ENCODE measurements at regions not wholly inside any gene's neighbourhood (a gene's known extent, or its start where the extent isn't known, plus 50 kb on each side); places are given as distances from the start of the nearest gene placed in this dataset.

DNA sequence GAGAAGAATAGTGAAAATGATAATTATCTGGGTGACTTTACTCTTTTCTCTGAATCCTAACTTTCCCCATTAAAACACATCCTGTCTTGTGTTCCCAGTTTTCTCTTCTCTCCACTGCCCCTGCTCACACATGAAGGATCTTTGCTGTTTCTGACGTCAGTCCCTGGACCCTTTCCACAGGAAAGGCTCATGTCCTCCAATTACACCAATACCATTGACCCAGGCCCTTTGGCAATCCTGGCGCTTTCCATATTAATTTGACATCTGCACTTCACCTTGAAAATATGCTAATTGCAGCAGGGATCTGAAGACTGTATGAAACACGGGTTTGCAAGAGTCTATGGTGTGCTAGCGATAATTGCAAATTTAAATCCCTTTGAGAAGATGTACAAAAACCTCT lies 170.2 kb upstream of the GOT2 start:
- no peak overlapping the region for H3K27ac ChIP-seq
- DNase-seq = no peak
- no peaks in the 10 kb centered on the region for H3K27me3 ChIP-seq
- H3K4me1 ChIP-seq = no peaks in the 10 kb centered on the region
- no peaks in the 10 kb centered on the region for H3K36me3 ChIP-seq
- no peaks in the 10 kb centered on the region for H3K9me3 ChIP-seq
- intact Hi-C loops (cut with DNase I; ENCODE audit: low total_unique reads) = no loop called here
- TF ChIP-seq, protein P1, sequence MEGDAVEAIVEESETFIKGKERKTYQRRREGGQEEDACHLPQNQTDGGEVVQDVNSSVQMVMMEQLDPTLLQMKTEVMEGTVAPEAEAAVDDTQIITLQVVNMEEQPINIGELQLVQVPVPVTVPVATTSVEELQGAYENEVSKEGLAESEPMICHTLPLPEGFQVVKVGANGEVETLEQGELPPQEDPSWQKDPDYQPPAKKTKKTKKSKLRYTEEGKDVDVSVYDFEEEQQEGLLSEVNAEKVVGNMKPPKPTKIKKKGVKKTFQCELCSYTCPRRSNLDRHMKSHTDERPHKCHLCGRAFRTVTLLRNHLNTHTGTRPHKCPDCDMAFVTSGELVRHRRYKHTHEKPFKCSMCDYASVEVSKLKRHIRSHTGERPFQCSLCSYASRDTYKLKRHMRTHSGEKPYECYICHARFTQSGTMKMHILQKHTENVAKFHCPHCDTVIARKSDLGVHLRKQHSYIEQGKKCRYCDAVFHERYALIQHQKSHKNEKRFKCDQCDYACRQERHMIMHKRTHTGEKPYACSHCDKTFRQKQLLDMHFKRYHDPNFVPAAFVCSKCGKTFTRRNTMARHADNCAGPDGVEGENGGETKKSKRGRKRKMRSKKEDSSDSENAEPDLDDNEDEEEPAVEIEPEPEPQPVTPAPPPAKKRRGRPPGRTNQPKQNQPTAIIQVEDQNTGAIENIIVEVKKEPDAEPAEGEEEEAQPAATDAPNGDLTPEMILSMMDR (IDR thresholded peaks at IDR 0.05) = no peak
- no peak for TF ChIP-seq POLR2A (IDR thresholded peaks at IDR 0.05)
- H3K4me3 ChIP-seq = no peak overlapping the region

DNA sequence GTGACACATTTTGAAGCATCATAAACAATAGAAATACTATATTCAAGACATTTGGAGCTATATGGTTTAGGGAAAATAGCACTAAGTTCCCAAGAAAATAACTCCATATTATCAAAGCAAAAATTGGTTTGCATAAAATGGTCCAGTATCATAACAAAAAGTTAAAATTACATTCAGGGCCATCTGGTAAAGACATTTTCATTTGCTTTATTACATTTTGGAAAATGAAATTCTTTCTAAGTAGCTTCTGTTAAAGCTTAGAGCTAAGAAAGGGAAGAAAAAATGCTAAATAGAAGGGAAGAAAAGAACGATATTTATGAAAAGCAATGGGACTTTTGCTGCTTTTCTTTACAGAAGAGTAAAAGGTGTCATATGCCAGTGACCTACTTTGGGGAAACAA lies 155.4 kb upstream of the GOT2 start:
- no peaks in the 10 kb centered on the region for H3K36me3 ChIP-seq
- no peaks in the 10 kb centered on the region for H3K27me3 ChIP-seq
- no peak overlapping the region for H3K27ac ChIP-seq
- DNase-seq = no peak
- intact Hi-C loops (cut with DNase I; ENCODE audit: low total_unique reads) = no loop called here
- TF ChIP-seq POLR2A (IDR thresholded peaks at IDR 0.05) = no peak
- TF ChIP-seq, protein P1 (IDR thresholded peaks at IDR 0.05) = no peak
- no peaks in the 10 kb centered on the region for H3K4me1 ChIP-seq
- no peaks in the 10 kb centered on the region for H3K9me3 ChIP-seq
- H3K4me3 ChIP-seq = no peak overlapping the region

DNA sequence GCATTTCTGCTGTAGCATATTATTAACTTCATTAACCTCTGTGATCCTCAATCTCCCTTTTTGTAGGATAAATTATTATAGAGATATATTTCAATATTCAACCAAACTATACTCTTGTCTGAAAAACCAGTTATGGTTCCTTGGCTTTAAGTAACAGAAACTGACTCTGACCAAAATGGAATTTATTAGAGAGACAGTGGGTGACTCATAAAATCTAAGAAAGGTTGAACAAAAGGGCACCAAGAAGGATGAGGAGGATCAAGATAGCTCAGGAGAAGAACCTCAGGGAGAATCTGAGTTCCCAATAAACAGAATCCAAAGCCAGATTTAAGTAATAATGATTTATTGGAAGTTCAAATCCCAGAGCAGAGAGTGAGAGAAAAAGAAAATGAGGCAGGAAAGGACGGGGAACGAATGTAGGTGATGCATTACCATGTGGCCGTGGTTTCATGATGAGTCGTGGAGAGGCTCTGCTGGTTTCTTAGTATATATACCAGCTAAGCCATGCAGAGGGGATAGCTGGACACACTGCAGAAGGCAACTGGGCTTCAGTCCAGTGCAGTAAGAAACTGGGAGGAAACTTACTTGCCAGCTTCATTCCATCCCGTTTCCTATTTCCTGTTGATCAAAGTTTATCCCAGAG lies 151.5 kb upstream of the GOT2 start:
- H3K9me3 ChIP-seq = no peaks in the 10 kb centered on the region
- no peak for DNase-seq
- H3K4me3 ChIP-seq = no peak overlapping the region
- no peaks in the 10 kb centered on the region for H3K36me3 ChIP-seq
- H3K27me3 ChIP-seq = no peaks in the 10 kb centered on the region
- no peak overlapping the region for H3K27ac ChIP-seq
- H3K4me1 ChIP-seq = no peaks in the 10 kb centered on the region
- TF ChIP-seq, protein P1 (IDR thresholded peaks at IDR 0.05) = no peak
- TF ChIP-seq POLR2A (IDR thresholded peaks at IDR 0.05) = no peak
- intact Hi-C loops (cut with DNase I; ENCODE audit: low total_unique reads) = no loop called here

DNA sequence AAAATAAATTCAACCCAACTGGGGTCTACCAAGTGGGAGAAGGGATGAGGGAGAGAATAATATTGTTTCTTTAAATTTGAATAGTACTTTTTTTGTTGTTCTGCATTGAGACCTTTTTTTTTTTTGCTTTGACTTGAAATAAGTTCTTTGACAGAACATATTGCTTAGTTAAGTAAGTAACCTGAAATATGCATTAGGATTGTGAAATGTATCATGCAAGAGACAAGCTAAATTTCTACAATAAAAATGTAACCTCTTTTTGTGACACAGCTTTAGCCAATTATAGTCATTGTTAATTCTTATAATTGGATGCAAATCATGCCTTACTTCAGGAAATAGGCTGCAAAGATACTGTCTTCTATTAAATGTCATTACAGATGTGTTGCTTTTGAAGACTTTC lies 150.0 kb upstream of the GOT2 start:
- H3K4me3 ChIP-seq = no peak overlapping the region
- H3K4me1 ChIP-seq = no peaks in the 10 kb centered on the region
- no peaks in the 10 kb centered on the region for H3K27me3 ChIP-seq
- H3K27ac ChIP-seq = no peak overlapping the region
- no peaks in the 10 kb centered on the region for H3K36me3 ChIP-seq
- H3K9me3 ChIP-seq = no peaks in the 10 kb centered on the region
- no peak for DNase-seq
- TF ChIP-seq, protein P1 (IDR thresholded peaks at IDR 0.05) = no peak
- TF ChIP-seq POLR2A (IDR thresholded peaks at IDR 0.05) = no peak
- intact Hi-C loops (cut with DNase I; ENCODE audit: low total_unique reads) = no loop called here

DNA sequence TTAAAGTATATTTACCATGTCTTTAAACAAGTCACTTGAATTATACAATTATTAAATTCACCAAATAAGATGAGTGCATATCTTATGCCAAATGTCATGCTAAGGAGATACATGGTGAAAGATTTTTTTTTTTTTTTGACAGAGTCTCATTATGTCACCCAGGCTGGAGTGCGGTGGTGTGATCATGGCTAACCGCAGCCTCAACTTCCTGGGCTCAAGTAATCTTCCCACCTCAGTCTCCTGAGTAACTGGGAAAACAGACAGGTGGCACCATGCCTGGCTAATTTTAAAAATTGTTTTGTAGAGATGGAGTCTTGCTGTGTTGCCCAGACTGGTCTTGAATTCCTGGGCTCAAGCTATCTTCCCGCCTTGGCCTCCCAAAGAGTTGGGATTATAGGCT lies 149.0 kb upstream of the GOT2 start:
- Histone ChIP-seq H3K4me1 (no peaks in the 10 kb centered on the region), H3K4me3 (no peak overlapping the region), H3K9me3 (no peaks in the 10 kb centered on the region), H3K36me3 (no peaks in the 10 kb centered on the region), H3K27me3 (no peaks in the 10 kb centered on the region), H3K27ac (no peak overlapping the region)
- no peak for DNase-seq
- intact Hi-C loops (cut with DNase I; ENCODE audit: low total_unique reads) = no loop called here
- TF ChIP-seq, protein P1 (IDR thresholded peaks at IDR 0.05) = no peak
- no peak for TF ChIP-seq POLR2A (IDR thresholded peaks at IDR 0.05)

Data from uterus (tissue), 3 donors.